ENCODE measurements at regions not wholly inside any gene's neighbourhood (a gene's known extent, or its start where the extent isn't known, plus 50 kb on each side); places are given as distances from the start of the nearest gene placed in this dataset.
"Not testable (repeated sequence)": the region's sequence is repeated elsewhere in the genome, so short reads cannot be mapped to it uniquely, and the experiment has no call there.

DNA sequence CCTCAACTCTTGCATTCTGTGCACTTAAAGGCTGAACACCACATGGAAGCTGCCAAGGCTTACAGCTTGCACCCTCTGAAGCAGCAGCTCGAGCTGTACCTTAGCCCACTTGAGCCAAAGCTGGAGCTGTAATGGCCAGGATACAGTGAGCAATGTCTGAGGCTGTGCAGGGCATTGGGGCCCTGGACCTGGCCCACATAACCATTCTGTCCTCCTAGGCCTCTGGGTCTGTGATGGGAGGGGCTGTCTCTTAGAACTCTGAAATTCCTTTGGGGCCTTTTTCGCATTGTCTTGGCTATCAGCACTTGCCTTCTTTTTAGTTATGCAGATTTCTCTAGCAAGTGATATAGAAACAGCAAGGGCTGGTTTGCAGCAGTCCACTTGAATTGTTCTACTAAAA is 303.8 kb upstream of the CLEC14A start:
- DNase-seq, result no peak

DNA sequence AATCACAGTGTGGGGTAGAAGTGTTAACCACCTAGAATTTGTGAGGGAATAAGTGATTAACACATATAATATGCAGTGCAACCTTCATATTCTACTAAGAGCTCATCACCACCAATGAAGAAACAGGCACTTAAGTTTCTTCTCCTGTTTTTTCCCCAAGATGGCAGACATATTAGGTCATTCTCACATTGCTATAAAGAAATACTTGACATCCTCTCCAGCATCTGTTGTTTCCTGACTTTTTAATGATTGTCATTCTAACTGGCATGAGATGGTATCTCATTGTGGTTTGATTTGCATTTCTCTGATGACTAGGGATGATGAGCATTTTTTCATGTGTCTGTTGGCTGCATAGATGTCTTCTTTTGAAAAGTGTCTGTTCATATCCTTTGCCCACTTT is 301.5 kb upstream of the CLEC14A start:
- DNase-seq, result not testable (repeated sequence)

GRCh38 chr14:38556252-38556651 is 300.4 kb upstream of the CLEC14A start:
- no peak for DNase-seq

GRCh38 chr14:38554026-38554425 is 298.1 kb upstream of the CLEC14A start:
- peak; percentile 64 for DNase-seq

DNA sequence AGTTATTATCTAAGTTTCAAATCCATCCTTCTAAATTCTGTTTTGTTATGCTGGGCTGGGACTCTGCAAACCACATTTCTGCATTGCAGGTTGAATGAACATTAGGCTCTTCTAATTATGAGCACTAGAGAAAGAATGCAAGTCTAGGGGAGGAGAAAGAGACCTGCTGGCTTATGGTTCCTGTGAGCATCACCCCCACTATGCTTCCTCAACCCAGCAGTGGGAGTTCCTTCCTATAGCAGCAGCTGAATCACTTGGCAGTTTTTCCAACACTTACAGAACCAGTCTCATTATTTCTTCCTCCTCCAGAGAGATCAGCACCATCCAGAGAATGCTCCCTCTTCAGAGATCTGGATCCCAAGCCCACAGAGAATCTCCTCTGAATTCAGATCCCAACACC is 297.7 kb upstream of the CLEC14A start:
- DNase-seq, result peak; percentile 98

DNA sequence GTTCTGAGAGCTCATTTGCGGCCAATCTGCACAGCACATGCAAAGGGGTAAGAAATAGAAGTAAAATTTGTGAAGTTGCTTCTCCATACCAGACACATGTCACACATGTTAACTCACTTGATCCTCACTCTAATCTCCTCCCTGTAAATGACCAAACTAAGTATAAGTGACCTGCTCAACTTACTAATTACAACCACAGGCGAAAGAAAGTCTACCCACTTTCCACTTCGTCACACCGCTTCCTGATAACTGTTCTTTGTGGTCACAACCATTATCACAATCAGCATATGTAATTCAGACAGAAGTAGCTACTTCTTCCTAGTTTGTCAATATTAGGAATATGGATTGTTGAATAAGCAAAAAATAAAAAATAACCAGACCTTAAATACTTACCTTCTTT is 293.7 kb upstream of the CLEC14A start:
- DNase-seq, result no peak

GRCh38 chr14:38547961-38548490 is 292.1 kb upstream of the CLEC14A start:
- DNase-seq, result no peak

DNA sequence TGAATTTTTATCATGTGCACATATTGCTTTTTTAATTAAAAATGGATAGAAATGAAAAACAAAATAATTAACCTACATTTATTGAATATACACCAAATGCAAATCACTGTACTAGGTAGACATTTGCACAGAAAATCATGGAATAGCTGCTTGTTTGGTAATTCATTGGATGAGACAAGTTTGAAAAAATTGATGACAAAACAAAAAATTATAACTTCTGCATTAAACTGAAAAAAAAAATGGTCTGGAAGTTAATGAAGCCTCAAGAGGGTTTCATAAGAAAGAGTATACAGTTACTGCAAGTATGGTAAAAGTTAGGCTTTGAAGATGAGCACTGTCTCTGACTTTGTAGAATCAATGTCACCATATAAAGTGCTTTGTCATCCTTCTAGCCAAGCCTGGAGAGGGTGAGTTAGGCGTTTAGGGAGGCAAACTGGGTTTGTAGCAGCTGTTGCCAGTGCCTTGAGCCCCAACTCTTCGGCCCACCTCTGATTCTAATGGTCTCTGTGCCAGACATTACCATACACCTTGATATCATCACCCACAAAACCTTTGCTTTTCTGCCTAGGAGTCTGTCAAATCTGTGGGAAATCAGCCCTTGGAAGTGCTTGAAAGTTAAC is 291.1 kb upstream of the CLEC14A start:
- DNase-seq, result no peak

- DNase-seq, result no peak
Observed at GRCh38 chr14:38544776-38545175, 288.9 kb upstream of the CLEC14A start.

DNA sequence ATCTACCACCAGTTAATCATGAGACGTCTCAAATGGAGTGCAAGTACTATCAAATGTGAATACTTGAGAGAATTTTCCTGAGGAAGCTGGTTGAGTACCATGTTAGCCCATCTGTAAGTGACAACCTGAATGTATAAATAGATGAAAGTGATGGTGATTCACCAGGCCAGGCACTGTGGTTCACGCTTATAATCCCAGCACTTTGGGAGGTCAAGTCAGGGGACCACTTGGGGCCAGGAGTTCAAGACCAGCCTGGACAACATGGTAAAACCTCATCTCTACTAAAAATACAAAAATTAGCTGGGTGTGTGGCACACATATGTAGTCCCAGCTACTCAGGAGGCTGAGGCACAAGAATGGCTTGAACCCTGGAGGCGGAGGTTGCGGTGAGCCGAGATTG is 288.0 kb upstream of the CLEC14A start:
- DNase-seq, result not testable (repeated sequence)

- DNase-seq, result not testable (repeated sequence)
Observed at GRCh38 chr14:38538053-38538452, 282.2 kb upstream of the CLEC14A start.

- DNase-seq, result no peak
Observed at GRCh38 chr14:38536376-38537038, 280.6 kb upstream of the CLEC14A start.

DNA sequence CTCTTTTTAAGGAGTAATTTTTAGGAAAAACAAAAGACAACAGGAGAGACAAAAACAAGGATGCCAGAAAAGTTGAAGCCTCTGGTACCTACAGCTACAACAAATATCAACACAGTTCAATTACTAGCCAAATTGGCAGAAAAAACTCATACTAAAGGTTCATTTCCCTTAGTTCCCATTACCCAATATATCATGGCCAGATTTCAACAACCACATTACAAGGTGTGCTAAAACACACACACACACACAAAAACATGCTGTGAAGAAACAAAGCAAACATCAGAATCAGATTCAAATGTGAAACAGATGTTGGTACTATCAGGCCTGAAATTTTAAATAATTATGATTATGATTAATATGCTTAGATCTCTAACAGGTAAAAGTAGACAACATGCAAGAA is 272.7 kb upstream of the CLEC14A start:
- DNase-seq, result no peak

- no peak for DNase-seq
Observed at GRCh38 chr14:38527502-38527878, 271.6 kb upstream of the CLEC14A start.

DNA sequence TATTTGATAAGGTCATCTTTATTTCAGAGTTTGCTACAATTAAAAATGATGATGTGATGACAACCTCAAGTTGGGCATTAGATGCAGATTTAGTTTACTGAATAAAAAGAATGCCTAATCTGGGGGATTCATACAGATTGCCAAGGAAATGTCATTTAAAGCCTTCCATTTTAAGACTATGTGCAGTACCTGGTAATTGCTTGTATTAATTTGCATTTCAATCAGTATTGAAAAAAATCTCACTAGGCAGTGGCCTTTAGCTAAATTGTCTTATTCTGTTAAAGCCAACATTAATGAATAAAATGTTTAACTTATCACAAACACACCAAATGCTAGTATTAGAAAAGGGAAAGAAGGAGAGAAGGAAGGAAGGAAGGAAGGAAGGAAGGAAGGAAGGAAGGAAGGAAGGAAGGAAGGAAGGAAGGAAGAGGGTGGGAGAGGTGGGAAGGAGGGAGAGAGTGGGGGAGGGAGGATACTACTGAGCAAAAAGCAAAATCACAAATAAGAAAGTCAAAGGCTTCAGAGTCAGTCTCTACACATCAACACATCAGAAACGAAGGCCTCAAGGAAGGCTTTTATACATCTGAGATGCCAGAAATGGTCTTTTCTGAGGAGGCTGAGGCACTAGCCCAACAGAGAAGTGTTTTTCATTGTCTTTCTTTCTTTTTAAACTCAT is 271.1 kb upstream of the CLEC14A start:
- DNase-seq, result no peak

DNA sequence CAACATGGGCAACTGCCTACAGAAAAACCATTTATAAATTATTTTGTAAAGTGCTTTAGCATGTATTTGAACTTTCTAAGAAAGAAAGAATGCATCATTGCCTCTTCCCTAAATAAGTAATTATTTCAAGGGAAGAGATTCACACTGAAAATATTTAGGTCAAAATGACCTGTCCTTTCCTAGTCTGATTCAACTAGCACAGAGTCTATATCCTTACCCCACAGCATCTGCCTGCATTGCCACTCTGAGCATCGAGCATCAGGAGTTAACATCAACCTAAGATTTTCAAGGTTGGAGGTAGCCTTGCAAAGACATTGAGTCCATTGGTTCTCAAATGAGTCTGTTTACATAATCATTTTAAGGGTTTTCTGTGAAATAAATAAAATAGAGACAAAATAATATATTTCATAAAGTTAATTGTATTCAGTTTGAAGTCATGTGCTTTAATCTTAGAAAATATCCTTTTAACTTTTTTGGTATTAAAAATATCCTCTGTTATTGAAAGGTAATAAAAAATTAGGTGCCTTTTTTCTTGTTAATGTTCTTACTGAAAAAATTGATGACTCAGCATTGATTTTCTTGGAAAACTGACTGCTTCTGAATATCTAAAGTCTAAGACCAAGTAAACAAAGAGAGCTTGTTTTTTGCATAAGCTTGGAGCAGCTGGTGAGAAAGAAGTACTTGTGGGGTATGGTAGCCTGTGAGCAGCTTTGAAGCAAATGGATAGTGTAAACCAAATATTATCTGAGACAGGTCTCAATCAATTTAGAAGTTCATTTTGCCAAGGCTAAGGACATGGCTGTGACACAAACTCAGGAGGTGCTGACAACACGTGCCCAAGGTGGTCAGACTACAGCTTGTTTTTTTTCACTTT is 269.0 kb upstream of the CLEC14A start:
- DNase-seq, result no peak

- DNase-seq, result no peak
Observed at GRCh38 chr14:38522724-38523123, 266.8 kb upstream of the CLEC14A start.

DNA sequence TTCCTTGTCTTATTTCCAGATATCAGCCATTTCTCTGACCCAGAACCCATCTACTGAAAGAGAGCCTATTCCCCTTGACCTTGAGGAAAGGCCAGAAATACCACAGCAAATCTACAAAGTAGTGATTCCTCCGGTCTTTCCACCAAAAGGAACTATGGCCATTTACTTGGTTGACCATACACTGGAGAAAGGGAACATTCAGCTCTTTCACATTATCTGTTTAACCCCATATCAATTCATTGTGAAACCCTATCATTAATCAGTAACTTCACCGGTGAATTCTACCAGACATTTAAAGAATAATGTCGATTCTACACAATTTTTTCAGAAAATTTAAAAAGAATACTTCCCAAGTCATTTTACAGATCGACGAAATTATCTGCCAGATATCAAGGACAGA is 265.7 kb upstream of the CLEC14A start:
- DNase-seq, result no peak

DNA sequence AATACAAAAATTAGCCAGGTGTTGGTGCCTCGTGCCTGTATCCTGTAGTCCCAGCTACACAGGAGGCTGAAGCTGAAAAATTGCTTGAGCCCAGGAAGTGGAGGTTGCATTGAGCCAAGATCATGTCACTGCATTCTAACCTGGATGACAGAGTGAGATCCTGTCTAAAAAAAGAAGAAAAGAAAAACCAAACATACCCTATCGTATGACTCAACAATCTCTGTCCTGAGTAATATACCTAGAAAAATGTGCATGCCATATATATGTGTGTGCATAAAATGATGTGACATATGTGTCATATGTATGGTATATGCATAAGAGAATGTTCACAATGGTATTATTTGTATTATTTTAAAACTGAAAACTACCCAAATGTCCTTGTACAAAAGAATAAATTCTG is 261.5 kb upstream of the CLEC14A start:
- peak; percentile 39 for DNase-seq

DNA sequence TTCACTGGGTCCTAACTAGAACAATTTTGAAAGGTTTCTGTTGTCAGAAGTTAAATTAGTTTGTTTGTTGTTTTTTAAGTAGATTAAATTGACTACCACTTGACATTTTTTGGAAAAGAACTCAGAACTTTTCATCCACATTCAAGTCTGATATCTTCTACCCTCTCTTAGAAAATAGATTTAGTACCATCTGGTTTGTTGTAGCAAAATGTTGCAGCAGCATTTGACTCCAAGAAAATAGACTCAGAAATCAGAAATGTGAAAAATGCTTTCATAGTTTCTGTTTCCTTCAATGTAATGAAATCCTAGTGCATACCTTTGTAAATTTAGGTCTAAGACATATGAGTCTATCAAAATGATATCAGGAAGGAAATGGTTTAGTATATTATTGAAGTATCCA is 256.3 kb upstream of the CLEC14A start:
- DNase-seq, result peak; percentile 43

DNA sequence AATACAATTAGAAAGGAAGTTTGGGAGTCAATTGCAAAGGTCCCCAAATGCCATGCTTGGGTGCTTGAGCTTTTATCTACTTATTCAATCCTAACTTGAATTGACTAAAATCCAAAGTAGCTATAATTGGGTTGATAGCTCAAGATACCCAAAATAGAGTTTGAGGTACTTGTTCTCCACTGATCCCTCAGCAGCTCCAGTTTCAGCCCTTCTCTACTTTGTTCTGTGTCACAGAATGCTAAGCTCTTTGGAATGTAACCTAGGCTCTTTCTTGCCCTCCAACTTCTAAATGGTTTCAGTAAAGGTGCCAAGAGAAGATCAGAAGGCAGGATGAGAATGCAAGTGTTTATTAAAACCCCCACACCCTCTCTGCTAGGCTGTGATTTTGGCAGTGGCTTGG is 251.4 kb upstream of the CLEC14A start:
- DNase-seq, result no peak

GRCh38 chr14:38505973-38506249 is 250.0 kb upstream of the CLEC14A start:
- no peak for DNase-seq
